Large intestine (tissue), 3 donors: ENCODE measurements at regions not wholly inside any gene's neighbourhood (a gene's known extent, or its start where the extent isn't known, plus 50 kb on each side); places are given as distances from the start of the nearest gene placed in this dataset.
A peak's percentile ranks its signal among the peaks of the same experiment; 100 is the strongest.
"Not testable (repeated sequence)": the region's sequence is repeated elsewhere in the genome, so short reads cannot be mapped to it uniquely, and the experiment has no call there.

Experiments used
- DNase-seq, 2 donors: peaks; one replicate each; pipeline versions ENCODE4 v3.0.0 to v3.0.0-alpha.2; 2013
- H3K27ac ChIP-seq: one replicate; pipeline ENCODE4 v1.5.1; 2013; ENCODE audit warnings: low read length
- H3K27me3 ChIP-seq: 2 replicates; pipeline ENCODE4 v1.6.1; 2013; ENCODE audit warnings: low read length; ENCODE audit not compliant: control insufficient read depth, insufficient read depth
- H3K36me3 ChIP-seq: 2 replicates; pipeline ENCODE4 v1.6.1; 2013; ENCODE audit warnings: low read length; ENCODE audit not compliant: control insufficient read depth, insufficient read depth
- H3K4me1 ChIP-seq: one replicate; pipeline ENCODE4 v1.6.1; 2013; ENCODE audit warnings: low read length; ENCODE audit not compliant: control insufficient read depth, insufficient read depth
- H3K4me3 ChIP-seq: one replicate; pipeline ENCODE4 v1.5.1; 2013; ENCODE audit warnings: low read length
- H3K9me3 ChIP-seq: one replicate; pipeline ENCODE4 v1.6.1; 2013; ENCODE audit warnings: mild to moderate bottlenecking, low read depth, low read length, moderate library complexity; ENCODE audit not compliant: control insufficient read depth
- WGBS: methylation state at CpG from one replicate; pipeline ENCODE4 v1.1.5; 2013; ENCODE audit warnings: low lambda C conversion rate; ENCODE audit not compliant: insufficient coverage; 5-methylcytosine and 5-hydroxymethylcytosine counted together

DNA sequence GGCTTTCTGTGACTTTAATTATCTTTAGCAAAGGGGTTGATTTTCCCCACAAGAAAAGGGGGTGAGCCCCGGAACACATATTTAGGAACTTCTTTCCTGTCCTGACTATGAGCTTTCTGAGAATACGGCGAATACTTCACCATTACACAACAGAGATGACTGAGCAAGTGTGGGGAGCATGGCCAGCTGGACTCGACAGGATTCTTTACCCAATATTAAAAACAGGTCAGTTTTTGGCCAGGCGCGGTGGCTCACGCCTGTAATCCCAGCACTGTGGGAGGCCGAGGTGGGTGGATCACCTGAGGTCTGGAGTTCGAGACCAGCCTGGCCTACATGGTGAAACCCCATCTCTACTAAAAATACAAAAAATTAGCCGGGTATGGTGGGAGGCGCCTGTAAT lies 153.7 kb downstream of the TFAP2C start:
- not testable (repeated sequence) for DNase-seq, H3K27me3 ChIP-seq, H3K9me3 ChIP-seq, H3K36me3 ChIP-seq, H3K4me3 ChIP-seq, H3K4me1 ChIP-seq, H3K27ac ChIP-seq
- 100% methylated on average over 2 of the region's 11 CpGs for WGBS

DNA sequence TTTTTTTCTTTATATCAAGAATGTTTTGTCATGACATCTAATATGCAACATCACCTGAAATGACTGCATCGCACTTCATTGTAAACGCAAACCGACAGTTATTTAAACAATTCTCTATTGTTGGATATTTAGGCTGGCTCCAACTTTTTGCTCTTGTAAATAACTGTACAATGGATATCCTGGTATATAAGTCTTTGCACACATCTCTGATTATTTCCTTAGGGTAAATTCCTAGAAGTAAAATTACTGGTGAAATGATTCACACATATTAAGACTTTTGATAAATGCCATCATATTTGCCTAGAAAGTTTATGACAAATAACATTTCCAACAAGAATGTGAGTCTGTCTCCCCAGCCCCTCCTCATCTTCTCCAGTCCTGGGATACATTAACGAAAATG lies 154.7 kb downstream of the TFAP2C start:
- no peaks in the 10 kb centered on the region for H3K36me3 ChIP-seq
- H3K9me3 ChIP-seq: no peaks in the 10 kb centered on the region
- no peak overlapping the region for H3K27ac ChIP-seq
- no peaks in the 10 kb centered on the region for H3K4me1 ChIP-seq
- no peak overlapping the region for H3K4me3 ChIP-seq
- H3K27me3 ChIP-seq: peaks cover 6% of the 10 kb centered on the region
- DNase-seq: no peak
- WGBS: no CpG with 5 or more reads among the region's 4 CpGs

DNA sequence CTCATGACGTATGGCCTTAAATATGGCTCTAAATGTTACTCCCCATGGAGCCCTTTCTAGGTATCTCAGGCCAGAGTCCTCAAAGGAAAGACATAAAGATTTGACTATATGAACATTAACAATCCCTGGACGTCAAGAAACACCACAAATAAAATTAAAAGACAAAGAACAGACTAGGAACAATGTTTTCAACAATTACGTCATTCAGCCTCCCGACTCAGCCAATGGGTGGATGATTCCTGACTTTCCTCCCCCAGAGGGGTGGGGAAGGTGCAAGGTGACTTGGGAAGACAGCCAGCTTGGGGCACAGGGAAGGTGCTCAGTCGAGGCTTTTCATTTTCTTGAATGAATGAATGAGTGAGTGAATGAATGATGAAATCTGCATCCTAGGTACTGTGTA lies 157.4 kb downstream of the TFAP2C start:
- Histone ChIP-seq H3K4me1 (no peaks in the 10 kb centered on the region), H3K9me3 (no peaks in the 10 kb centered on the region), H3K4me3 (no peak overlapping the region), H3K27ac (no peak overlapping the region), H3K27me3 (peaks cover 2% of the 10 kb centered on the region), H3K36me3 (no peaks in the 10 kb centered on the region)
- DNase-seq: no peak
- 67% methylated on average over 1 of the region's 5 CpGs for WGBS

DNA sequence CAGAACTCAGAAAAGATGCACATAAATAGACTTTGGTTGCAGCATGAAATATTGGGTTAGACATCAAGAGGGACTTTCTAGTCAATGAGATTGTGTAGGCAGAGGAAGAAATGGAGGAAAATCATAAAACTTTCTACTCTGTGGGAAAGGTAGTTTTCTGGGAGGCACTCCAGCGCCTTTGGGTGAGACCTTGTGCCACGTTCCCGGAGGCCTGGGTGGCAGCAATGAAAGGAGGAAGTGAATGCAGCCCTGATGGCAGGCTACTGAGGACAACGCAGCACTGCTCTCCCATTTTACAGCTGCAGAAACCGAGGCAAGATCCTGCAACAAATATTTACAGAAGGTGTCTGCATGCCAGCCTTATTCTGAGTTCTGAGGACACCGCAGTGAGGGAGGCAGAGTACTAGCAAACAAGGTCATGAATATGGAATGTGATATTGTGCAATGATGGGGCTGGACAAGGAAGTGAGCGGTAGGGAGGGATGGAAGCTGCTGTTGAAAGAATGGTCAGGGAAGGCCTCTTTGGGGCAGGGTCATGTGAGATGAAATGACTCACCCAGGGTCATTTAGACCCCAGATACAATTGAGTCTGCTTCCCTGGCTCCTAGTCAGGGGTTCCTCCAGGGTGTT lies 159.1 kb downstream of the TFAP2C start:
- Histone ChIP-seq H3K27ac (no peak overlapping the region), H3K36me3 (no peaks in the 10 kb centered on the region), H3K4me1 (no peaks in the 10 kb centered on the region), H3K27me3 (peaks cover 2% of the 10 kb centered on the region), H3K4me3 (no peak overlapping the region), H3K9me3 (no peaks in the 10 kb centered on the region)
- no CpG with 5 or more reads among the region's 7 CpGs for WGBS
- DNase-seq: peak in 1 of 2 donors; percentile 17

DNA sequence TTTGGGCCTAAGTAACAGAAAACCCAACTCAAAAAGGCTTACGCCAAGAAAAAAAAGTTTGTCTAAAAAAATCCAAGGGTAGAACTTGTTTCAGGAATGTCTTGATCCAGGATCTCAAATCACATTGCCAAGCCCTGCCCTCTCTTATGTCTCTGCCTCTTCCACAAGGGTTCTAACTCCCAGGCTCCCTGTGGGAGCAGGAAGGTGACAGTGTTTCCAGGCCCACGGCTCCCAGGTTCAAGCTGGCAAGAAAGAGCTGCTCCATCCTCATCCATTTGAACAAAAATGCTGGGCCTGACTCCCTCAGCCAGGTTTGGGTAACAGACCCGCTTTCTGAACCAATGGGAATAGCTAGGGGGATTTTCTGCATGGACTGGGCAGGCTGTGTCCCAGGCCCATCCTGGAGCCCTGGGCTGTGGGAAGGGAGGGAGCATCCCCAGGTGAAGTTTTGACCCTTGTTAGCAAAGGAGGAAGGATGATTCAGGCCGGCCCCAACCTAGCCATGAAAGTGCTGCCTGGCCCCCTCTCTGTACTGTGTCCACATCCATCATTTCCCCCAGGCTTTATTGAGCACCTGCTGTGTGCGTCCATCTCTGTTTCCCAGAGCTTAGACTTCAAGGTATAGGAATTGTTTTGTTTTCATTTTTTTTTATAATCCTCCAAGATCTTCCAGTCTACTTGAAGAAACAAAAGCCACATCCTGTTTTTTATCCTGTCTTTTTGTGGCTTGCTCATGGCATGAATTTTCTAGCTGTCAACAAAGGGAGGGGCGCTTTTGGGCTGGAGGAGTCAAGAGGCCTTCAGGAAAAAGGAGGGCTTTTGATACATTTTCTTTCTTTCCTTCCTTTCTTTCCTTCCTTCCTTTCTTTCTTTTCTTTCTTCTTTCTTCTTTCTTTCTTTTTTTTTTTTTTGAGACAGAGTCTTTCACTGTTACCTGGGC lies 159.8 kb downstream of the TFAP2C start:
- 100% methylated on average over 1 of the region's 6 CpGs for WGBS
- Histone ChIP-seq H3K9me3 (no peaks in the 10 kb centered on the region), H3K27me3 (peaks cover 2% of the 10 kb centered on the region), H3K4me3 (no peak overlapping the region), H3K27ac (no peak overlapping the region), H3K4me1 (no peaks in the 10 kb centered on the region), H3K36me3 (no peaks in the 10 kb centered on the region)
- DNase-seq: no peak

DNA sequence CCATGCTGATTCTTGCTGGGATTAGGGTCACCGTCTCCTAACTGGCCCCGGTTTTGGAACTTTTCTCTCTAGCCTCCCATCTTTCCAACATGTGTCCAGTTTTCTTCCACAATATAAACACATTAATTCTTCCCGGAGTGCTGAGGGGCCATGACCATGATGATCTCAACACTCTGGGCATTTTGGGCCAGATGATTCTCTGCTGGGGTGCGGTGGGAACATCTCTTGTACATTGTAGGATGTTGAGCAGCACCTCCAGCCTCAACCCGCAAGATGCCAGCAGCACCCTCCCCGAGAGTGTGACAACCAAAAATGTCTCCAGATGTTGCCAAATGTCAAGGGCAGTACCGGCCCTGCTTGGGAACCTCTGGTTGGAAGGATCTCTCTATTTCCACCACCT lies 164.8 kb downstream of the TFAP2C start:
- H3K36me3 ChIP-seq: no peaks in the 10 kb centered on the region
- H3K27ac ChIP-seq: no peak overlapping the region
- no CpG with 5 or more reads among the region's 7 CpGs for WGBS

DNA sequence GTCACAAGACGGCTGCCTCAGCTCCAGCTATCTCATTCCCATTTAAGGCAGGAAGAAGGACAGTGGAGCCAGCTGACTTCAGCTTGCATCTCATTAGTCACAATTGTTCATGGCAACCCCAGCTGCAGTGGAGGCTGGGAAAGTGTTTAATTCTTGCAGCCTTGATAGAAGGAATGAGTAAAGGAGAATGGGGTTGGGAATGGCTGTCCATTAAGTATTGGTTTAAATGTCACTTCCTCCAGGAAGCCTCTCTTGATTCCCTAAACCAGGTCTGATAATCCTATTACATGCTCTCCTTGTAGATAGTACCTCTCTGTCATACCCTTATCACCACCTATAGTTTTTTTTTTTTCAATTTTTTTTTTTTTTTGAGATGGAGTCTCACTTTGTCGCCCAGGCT lies 166.4 kb downstream of the TFAP2C start:
- Histone ChIP-seq H3K27me3 (peaks cover 2% of the 10 kb centered on the region), H3K27ac (no peak overlapping the region), H3K9me3 (no peaks in the 10 kb centered on the region), H3K4me1 (no peaks in the 10 kb centered on the region), H3K4me3 (no peak overlapping the region), H3K36me3 (no peaks in the 10 kb centered on the region)
- WGBS: no CpG with 5 or more reads among the region's 2 CpGs
- no peak for DNase-seq

More for the DNA sequence above, 164.8 kb downstream of the TFAP2C start:
- no peaks in the 10 kb centered on the region for H3K4me1 ChIP-seq
- peaks cover 2% of the 10 kb centered on the region for H3K27me3 ChIP-seq
- no peak overlapping the region for H3K4me3 ChIP-seq
- no peak for DNase-seq
- no peaks in the 10 kb centered on the region for H3K9me3 ChIP-seq

DNA sequence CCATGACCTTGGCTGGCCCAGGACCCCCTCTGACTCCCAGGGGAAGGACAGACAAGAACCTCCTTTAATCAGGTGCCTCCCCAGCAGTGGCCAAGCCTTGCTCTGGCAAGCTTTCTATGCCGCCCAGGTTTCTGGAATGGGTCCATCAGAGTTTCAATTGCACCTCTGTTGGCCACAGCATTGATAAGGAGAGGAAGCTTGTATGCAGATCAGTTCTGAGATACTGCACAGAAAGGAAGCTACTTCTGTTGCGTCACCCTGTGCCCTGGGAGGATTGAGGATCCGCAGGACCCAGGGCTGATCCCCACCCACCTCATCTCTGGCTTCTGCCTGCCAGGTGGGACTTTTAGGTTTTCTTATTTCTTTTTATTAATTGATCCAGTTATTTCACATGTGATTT lies 167.2 kb downstream of the TFAP2C start:
- H3K27ac ChIP-seq: no peak overlapping the region
- no peak for DNase-seq

DNA sequence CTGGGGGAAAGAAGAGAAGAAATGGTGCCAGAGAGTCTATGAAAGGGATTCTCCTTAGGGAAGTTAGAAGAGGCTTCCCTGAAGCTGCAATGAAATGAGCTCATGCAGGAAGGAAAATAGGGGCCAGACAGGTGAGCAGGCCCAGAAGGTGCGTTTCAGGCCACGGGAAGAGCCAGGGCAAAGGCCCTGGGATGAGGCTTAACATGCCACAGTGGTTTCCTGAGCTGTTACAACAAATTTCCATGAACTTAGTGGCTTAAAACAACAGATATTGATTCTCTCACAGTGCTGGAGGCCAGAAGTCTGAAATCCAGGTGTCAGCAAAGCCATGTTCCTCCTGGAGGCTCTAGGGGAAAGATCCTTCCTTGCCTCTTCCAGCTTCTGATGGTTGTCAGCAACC lies 167.9 kb downstream of the TFAP2C start:
- no CpG with 5 or more reads among the region's 2 CpGs for WGBS
- no peaks in the 10 kb centered on the region for H3K9me3 ChIP-seq
- no peak overlapping the region for H3K4me3 ChIP-seq
- H3K4me1 ChIP-seq: no peaks in the 10 kb centered on the region
- H3K36me3 ChIP-seq: no peaks in the 10 kb centered on the region
- no peak for DNase-seq
- H3K27ac ChIP-seq: no peak overlapping the region
- H3K27me3 ChIP-seq: no peaks in the 10 kb centered on the region

More for the DNA sequence above, 167.2 kb downstream of the TFAP2C start:
- Histone ChIP-seq H3K36me3 (no peaks in the 10 kb centered on the region), H3K4me1 (no peaks in the 10 kb centered on the region), H3K9me3 (no peaks in the 10 kb centered on the region), H3K4me3 (no peak overlapping the region), H3K27me3 (no peaks in the 10 kb centered on the region)
- no CpG with 5 or more reads among the region's 3 CpGs for WGBS

DNA sequence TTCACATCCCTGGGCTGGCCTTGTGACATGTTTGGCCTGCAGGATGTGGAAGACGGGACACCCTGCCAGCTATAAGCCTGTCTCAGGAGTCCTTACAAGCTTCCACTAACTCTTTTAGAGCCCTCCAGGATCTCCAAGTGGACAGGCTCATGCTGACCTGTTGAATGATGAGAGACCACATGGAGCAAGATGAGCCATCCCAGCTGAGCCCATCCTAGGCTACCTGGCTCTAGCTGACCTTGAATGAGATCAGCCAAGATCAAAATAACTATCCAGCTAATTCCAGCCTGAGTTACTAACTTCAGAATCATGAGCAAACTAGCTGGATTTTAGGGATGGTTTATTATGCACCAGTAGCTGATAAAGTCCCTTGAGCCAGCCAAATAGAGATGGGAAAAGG lies 169.5 kb downstream of the TFAP2C start:
- no peak overlapping the region for H3K4me3 ChIP-seq
- WGBS: no CpG with 5 or more reads among the region's 1 CpG
- H3K36me3 ChIP-seq: no peaks in the 10 kb centered on the region
- H3K27me3 ChIP-seq: no peaks in the 10 kb centered on the region
- H3K4me1 ChIP-seq: no peaks in the 10 kb centered on the region
- DNase-seq: no peak
- no peak overlapping the region for H3K27ac ChIP-seq
- H3K9me3 ChIP-seq: no peaks in the 10 kb centered on the region
